Mucosa of rectum (tissue), 2 donors: ENCODE measurements at regions not wholly inside any gene's neighbourhood (a gene's known extent, or its start where the extent isn't known, plus 50 kb on each side); places are given as distances from the start of the nearest gene placed in this dataset.

Experiments
- H3K27ac ChIP-seq, 2 donors: one replicate each; pipeline ENCODE4 v1.7.0; 2013; ENCODE audit warnings: inconsistent platforms in 2 of 2, low read depth in 2 of 2, low read length in 2 of 2
- H3K27me3 ChIP-seq, 2 donors: one replicate each; pipeline ENCODE4 v1.7.0; 2013; ENCODE audit warnings: low read length in 2 of 2; ENCODE audit not compliant: control insufficient read depth in 2 of 2, insufficient read depth in 2 of 2
- H3K36me3 ChIP-seq, 2 donors: one replicate each; pipeline ENCODE4 v1.7.0; 2013; ENCODE audit warnings: low read length in 2 of 2; ENCODE audit not compliant: control insufficient read depth in 2 of 2, insufficient read depth in 2 of 2
- H3K4me1 ChIP-seq, 2 donors: one replicate each; pipeline ENCODE4 v1.7.0; 2013; ENCODE audit warnings: low read length in 2 of 2, mild to moderate bottlenecking in 1 of 2; ENCODE audit not compliant: control insufficient read depth in 2 of 2, insufficient read depth in 2 of 2
- H3K4me3 ChIP-seq, 2 donors: one replicate each; pipeline ENCODE4 v1.7.0; 2013; ENCODE audit warnings: low read length in 2 of 2
- H3K9ac ChIP-seq, 2 donors: one replicate each; pipeline ENCODE4 v1.7.0; 2013; ENCODE audit warnings: low read length in 2 of 2, low read depth in 1 of 2, mild to moderate bottlenecking in 1 of 2
- H3K9me3 ChIP-seq, 2 donors: one replicate each; pipeline ENCODE4 v1.7.0; 2013; ENCODE audit warnings: low read length in 2 of 2; ENCODE audit not compliant: control insufficient read depth in 2 of 2
- donor health status: healthy.
- donor health status: Normal muscosa, but diverticular disease.

GRCh38 chr10:108385963-108386362 lies 1221.5 kb upstream of the SORCS1 start:
- no peaks in the 10 kb centered on the region for H3K27me3 ChIP-seq
- no peaks in the 10 kb centered on the region for H3K4me1 ChIP-seq
- no peak overlapping the region for H3K27ac ChIP-seq
- no peak overlapping the region for H3K4me3 ChIP-seq
- H3K9me3 ChIP-seq: no peaks in the 10 kb centered on the region
- H3K36me3 ChIP-seq: no peaks in the 10 kb centered on the region
- H3K9ac ChIP-seq: no peak overlapping the region

DNA sequence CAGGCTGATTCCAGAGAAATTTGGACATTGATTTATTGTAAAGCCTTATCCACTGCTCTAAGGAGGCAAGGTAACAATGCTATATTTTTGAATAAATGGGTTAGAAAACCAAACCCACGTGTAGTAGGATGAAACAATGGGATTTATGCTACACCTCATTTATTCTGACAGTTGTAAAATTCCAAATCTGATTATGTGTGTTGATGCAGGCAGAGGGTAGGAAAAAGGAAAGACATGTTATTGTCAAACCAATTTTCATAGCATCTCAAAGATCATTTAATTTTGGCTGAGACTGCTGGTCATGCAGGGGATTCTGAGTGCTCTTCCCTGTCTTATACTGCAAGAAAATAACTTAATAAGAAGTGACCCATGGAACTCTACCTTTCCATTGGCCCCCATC lies 1219.9 kb upstream of the SORCS1 start:
- no peaks in the 10 kb centered on the region for H3K36me3 ChIP-seq
- no peak overlapping the region for H3K4me3 ChIP-seq
- no peaks in the 10 kb centered on the region for H3K9me3 ChIP-seq
- no peaks in the 10 kb centered on the region for H3K27me3 ChIP-seq
- H3K4me1 ChIP-seq: no peaks in the 10 kb centered on the region
- no peak overlapping the region for H3K9ac ChIP-seq
- H3K27ac ChIP-seq: no peak overlapping the region

GRCh38 chr10:108378779-108379178 lies 1214.3 kb upstream of the SORCS1 start:
- Histone ChIP-seq H3K27ac (no peak overlapping the region), H3K9me3 (no peaks in the 10 kb centered on the region), H3K4me3 (no peak overlapping the region), H3K27me3 (no peaks in the 10 kb centered on the region), H3K4me1 (no peaks in the 10 kb centered on the region), H3K36me3 (no peaks in the 10 kb centered on the region), H3K9ac (no peak overlapping the region)

GRCh38 chr10:108375691-108376090 lies 1211.2 kb upstream of the SORCS1 start:
- Histone ChIP-seq H3K36me3 (no peaks in the 10 kb centered on the region), H3K27ac (no peak overlapping the region), H3K9ac (no peak overlapping the region), H3K4me3 (no peak overlapping the region), H3K27me3 (no peaks in the 10 kb centered on the region), H3K9me3 (no peaks in the 10 kb centered on the region), H3K4me1 (no peaks in the 10 kb centered on the region)

DNA sequence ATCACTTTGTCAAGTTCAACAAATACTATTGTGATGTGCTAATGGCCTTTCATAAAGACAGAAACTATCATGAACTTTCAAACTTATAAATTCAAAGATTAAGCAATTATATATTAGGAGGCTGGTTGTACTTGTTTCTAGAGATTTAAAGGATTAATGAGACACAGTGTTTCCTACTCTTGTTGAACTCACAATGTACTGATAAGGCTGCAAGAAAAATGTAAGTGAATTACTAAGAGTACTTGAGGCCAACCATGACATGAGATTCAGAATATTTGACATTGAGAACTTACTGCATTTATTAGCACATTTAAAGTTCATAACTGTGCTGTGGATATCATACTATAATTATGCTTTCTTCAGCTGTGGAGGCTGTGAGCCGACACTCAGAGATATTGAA lies 1210.5 kb upstream of the SORCS1 start:
- Histone ChIP-seq H3K9me3 (no peaks in the 10 kb centered on the region), H3K27ac (no peak overlapping the region), H3K4me1 (no peaks in the 10 kb centered on the region), H3K4me3 (no peak overlapping the region), H3K36me3 (no peaks in the 10 kb centered on the region), H3K27me3 (no peaks in the 10 kb centered on the region), H3K9ac (no peak overlapping the region)

- no peaks in the 10 kb centered on the region for H3K36me3 ChIP-seq
- no peak overlapping the region for H3K4me3 ChIP-seq
- H3K9me3 ChIP-seq: no peaks in the 10 kb centered on the region
- no peaks in the 10 kb centered on the region for H3K27me3 ChIP-seq
- H3K4me1 ChIP-seq: no peaks in the 10 kb centered on the region
- H3K9ac ChIP-seq: no peak overlapping the region
- H3K27ac ChIP-seq: no peak overlapping the region
Observed at GRCh38 chr10:108365541-108365940, 1201.0 kb upstream of the SORCS1 start.

- Histone ChIP-seq H3K36me3 (no peaks in the 10 kb centered on the region), H3K4me3 (no peak overlapping the region), H3K9ac (no peak overlapping the region), H3K27me3 (no peaks in the 10 kb centered on the region), H3K4me1 (no peaks in the 10 kb centered on the region), H3K27ac (no peak overlapping the region), H3K9me3 (no peaks in the 10 kb centered on the region)
Observed at GRCh38 chr10:108363576-108363975, 1199.1 kb upstream of the SORCS1 start.

DNA sequence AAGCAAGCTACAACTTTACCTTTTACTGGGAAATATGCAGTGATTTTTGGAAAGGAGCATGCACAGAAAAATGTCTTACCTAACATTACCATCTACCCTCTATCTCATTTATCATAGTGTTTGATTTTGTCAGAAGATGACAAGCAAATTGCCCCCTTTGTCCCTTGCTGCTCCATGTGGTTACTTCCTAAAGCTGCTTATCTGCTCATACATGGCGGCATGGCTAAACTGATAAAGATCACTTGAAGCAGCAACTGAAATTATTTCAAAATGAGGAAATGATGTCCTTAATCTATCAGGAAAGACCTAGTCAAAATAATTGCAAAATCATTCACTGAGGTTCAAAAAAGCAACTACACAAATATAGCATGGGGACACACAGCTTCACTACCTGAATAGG lies 1198.5 kb upstream of the SORCS1 start:
- Histone ChIP-seq H3K9me3 (no peaks in the 10 kb centered on the region), H3K4me3 (no peak overlapping the region), H3K4me1 (no peaks in the 10 kb centered on the region), H3K27ac (no peak overlapping the region), H3K36me3 (no peaks in the 10 kb centered on the region), H3K9ac (no peak overlapping the region), H3K27me3 (no peaks in the 10 kb centered on the region)

GRCh38 chr10:108362296-108362695 lies 1197.8 kb upstream of the SORCS1 start:
- no peaks in the 10 kb centered on the region for H3K9me3 ChIP-seq
- H3K4me3 ChIP-seq: no peak overlapping the region
- H3K9ac ChIP-seq: no peak overlapping the region
- no peaks in the 10 kb centered on the region for H3K4me1 ChIP-seq
- H3K27ac ChIP-seq: no peak overlapping the region
- no peaks in the 10 kb centered on the region for H3K36me3 ChIP-seq
- H3K27me3 ChIP-seq: no peaks in the 10 kb centered on the region

GRCh38 chr10:108360187-108360586 lies 1195.7 kb upstream of the SORCS1 start:
- H3K9me3 ChIP-seq: no peaks in the 10 kb centered on the region
- no peak overlapping the region for H3K27ac ChIP-seq
- no peaks in the 10 kb centered on the region for H3K4me1 ChIP-seq
- H3K36me3 ChIP-seq: no peaks in the 10 kb centered on the region
- no peak overlapping the region for H3K4me3 ChIP-seq
- no peak overlapping the region for H3K9ac ChIP-seq
- no peaks in the 10 kb centered on the region for H3K27me3 ChIP-seq

GRCh38 chr10:108358912-108359311 lies 1194.4 kb upstream of the SORCS1 start:
- Histone ChIP-seq H3K4me3 (no peak overlapping the region), H3K9ac (no peak overlapping the region), H3K36me3 (no peaks in the 10 kb centered on the region), H3K27me3 (no peaks in the 10 kb centered on the region), H3K27ac (no peak overlapping the region), H3K4me1 (no peaks in the 10 kb centered on the region), H3K9me3 (no peaks in the 10 kb centered on the region)
